IMR-90 (cell line): ENCODE measurements at regions not wholly inside any gene's neighbourhood (a gene's known extent, or its start where the extent isn't known, plus 50 kb on each side); places are given as distances from the start of the nearest gene placed in this dataset.

Experiments
- ATAC-seq: fragments of 200-7000 bp; cut with Tn5 transposase; 2 replicates; pipeline ENCODE4 v1.9.1; 2020; ENCODE audit warnings: low read depth, mild to moderate bottlenecking, moderate library complexity
- BruUV-seq: library from RNA; stranded (reverse); fragments of 400-500 nt; replicated peaks from 2 replicates; lab custom pipeline; 2021; lab: Mats Ljungman, UMichigan
- CTCF ChIA-PET: fragments of 300-600 bp; formaldehyde crosslinking; extraction: SDS; loops from one replicate; lab custom pipeline; 2021; ENCODE audit warnings: antibody characterized with exemption; lab: Yijun Ruan, JAX
- POLR2A ChIA-PET: fragments of 300-600 bp; sonication (Branson Sonifier 250); formaldehyde crosslinking; loops from one replicate; lab custom pipeline; 2022; ENCODE audit warnings: antibody characterized with exemption; ENCODE audit not compliant: unreplicated experiment; lab: Charles Lee
- DNase-seq: peaks from one replicate; pipeline ENCODE4 v3.0.0; 2013
- H2AFZ ChIP-seq: replicated peaks from 2 replicates; pipeline ENCODE3; 2013; ENCODE audit warnings: low read length, mild to moderate bottlenecking; ENCODE audit not compliant: poor library complexity
- H2AK5ac ChIP-seq: 2 replicates; pipeline ENCODE4 v1.6.1; 2013; ENCODE audit warnings: low read depth, low read length, inconsistent platforms
- H2AK9ac ChIP-seq: replicated peaks from 2 replicates; pipeline ENCODE3; 2013; ENCODE audit warnings: mild to moderate bottlenecking, low read depth, low read length, moderate library complexity; ENCODE audit not compliant: poor library complexity
- H2BK120ac ChIP-seq: 2 replicates; pipeline ENCODE4 v1.6.1; 2013; ENCODE audit warnings: low read depth, low read length, inconsistent platforms
- H2BK15ac ChIP-seq: 3 replicates; pipeline ENCODE4 v1.6.1; 2013; ENCODE audit warnings: low read depth, low read length, inconsistent platforms
- H2BK20ac ChIP-seq: 2 replicates; pipeline ENCODE4 v1.6.1; 2013; ENCODE audit warnings: low read depth, mild to moderate bottlenecking, inconsistent platforms, low read length, moderate library complexity
- H2BK5ac ChIP-seq: 2 replicates; pipeline ENCODE4 v1.6.1; 2013; ENCODE audit warnings: mild to moderate bottlenecking, low read depth, low read length, inconsistent platforms; ENCODE audit not compliant: poor library complexity, severe bottlenecking
- H3K14ac ChIP-seq: replicated peaks from 2 replicates; pipeline ENCODE4 v1.6.1; 2013; ENCODE audit warnings: low read depth, low read length, inconsistent platforms
- H3K18ac ChIP-seq: 2 replicates; pipeline ENCODE4 v1.6.1; 2013; ENCODE audit warnings: low read depth, low read length, control low read depth
- H3K23ac ChIP-seq: 2 replicates; pipeline ENCODE4 v1.6.1; 2013; ENCODE audit warnings: low read depth, low read length, inconsistent platforms
- H3K27ac ChIP-seq: 2 replicates; pipeline ENCODE4 v1.5.1; 2013; ENCODE audit warnings: mild to moderate bottlenecking, control low read depth, low read length; ENCODE audit not compliant: insufficient read depth
- H3K27me3 ChIP-seq: 2 replicates; pipeline ENCODE4 v1.6.1; 2013; ENCODE audit warnings: low read length; ENCODE audit not compliant: control insufficient read depth, insufficient read depth
- H3K36me3 ChIP-seq: 2 replicates; pipeline ENCODE4 v1.6.1; 2013; ENCODE audit warnings: low read length, mixed read lengths; ENCODE audit not compliant: control insufficient read depth, insufficient read depth
- H3K4ac ChIP-seq: 2 replicates; pipeline ENCODE4 v1.6.1; 2013; ENCODE audit warnings: low read depth, low read length, inconsistent platforms
- H3K4me1 ChIP-seq: 2 replicates; pipeline ENCODE4 v1.6.1; 2013; ENCODE audit warnings: low read length, mixed read lengths; ENCODE audit not compliant: control insufficient read depth, insufficient read depth
- H3K4me2 ChIP-seq: 2 replicates; pipeline ENCODE4 v1.6.1; 2013; ENCODE audit warnings: low read depth, mild to moderate bottlenecking, control low read depth, low read length, moderate library complexity
- H3K4me3 ChIP-seq: 2 replicates; pipeline ENCODE4 v1.5.1; 2013; ENCODE audit warnings: low read depth, mild to moderate bottlenecking, control low read depth, low read length, moderate library complexity; ENCODE audit not compliant: insufficient read depth
- H3K56ac ChIP-seq: 2 replicates; pipeline ENCODE4 v1.6.1; 2013; ENCODE audit warnings: low read length, inconsistent platforms; ENCODE audit not compliant: insufficient read depth; ENCODE audit errors: extremely low read depth
- H3K79me1 ChIP-seq, 2 experiments: 2 replicates each; pipeline ENCODE4 v1.6.1; 2013; ENCODE audit warnings: low read length in 2 of 2, inconsistent platforms in 1 of 2, low read depth in 1 of 2
- H3K9ac ChIP-seq: 2 replicates; pipeline ENCODE4 v1.6.1; 2013; ENCODE audit warnings: low read depth, low read length, control low read depth
- H3K9me1 ChIP-seq: 2 replicates; pipeline ENCODE4 v1.6.1; 2013; ENCODE audit warnings: low read length, inconsistent platforms; ENCODE audit not compliant: insufficient read depth
- H3K9me3 ChIP-seq: 2 replicates; pipeline ENCODE4 v1.6.1; 2013; ENCODE audit warnings: low read length; ENCODE audit not compliant: control insufficient read depth, insufficient read depth
- H4K20me1 ChIP-seq: 2 replicates; pipeline ENCODE4 v1.6.1; 2013; ENCODE audit warnings: low read length, inconsistent platforms; ENCODE audit not compliant: insufficient read depth
- H4K5ac ChIP-seq: 2 replicates; pipeline ENCODE4 v1.6.1; 2013; ENCODE audit warnings: mild to moderate bottlenecking, low read depth, low read length, control low read depth
- H4K8ac ChIP-seq, 2 experiments: 2 replicates each; pipeline ENCODE4 v1.6.1; 2013; ENCODE audit warnings: low read depth in 2 of 2, low read length in 2 of 2, control low read depth in 1 of 2, inconsistent platforms in 1 of 2
- H4K91ac ChIP-seq: 2 replicates; pipeline ENCODE4 v1.6.1; 2013; ENCODE audit warnings: low read depth, low read length, inconsistent platforms; ENCODE audit not compliant: insufficient read depth
- BHLHE40 ChIP-seq: fragments of 150-350 bp; IDR thresholded peaks from 2 replicates; pipeline ENCODE4 v1.6.1; 2016; ENCODE audit warnings: mild to moderate bottlenecking, low read depth, low read length
- CEBPB ChIP-seq: IDR thresholded peaks from 2 replicates; pipeline ENCODE4 v1.6.1; 2012; ENCODE audit warnings: low read depth, low read length, improper control_type of control experiment
- CHD1 ChIP-seq: IDR thresholded peaks from 2 replicates; pipeline ENCODE4 v1.6.1; 2012; ENCODE audit warnings: low read depth, low read length, improper control_type of control experiment
- CTCF ChIP-seq: conservative IDR thresholded peaks from 2 replicates; pipeline ENCODE4 v1.5.1; 2012; ENCODE audit warnings: mild to moderate bottlenecking, low read depth, low read length, improper control_type of control experiment
- MAZ ChIP-seq: IDR thresholded peaks from 2 replicates; pipeline ENCODE4 v1.6.1; 2012; ENCODE audit warnings: low read depth, mild to moderate bottlenecking, low read length, improper control_type of control experiment, moderate library complexity, borderline replicate concordance
- MXI1 ChIP-seq: IDR thresholded peaks from 2 replicates; pipeline ENCODE4 v1.6.1; 2012; ENCODE audit warnings: low read depth, mild to moderate bottlenecking, low read length, moderate library complexity, borderline replicate concordance
- NFE2L2 ChIP-seq: fragments of 150-350 bp; IDR thresholded peaks from 2 replicates; pipeline ENCODE4 v1.6.1; 2016; ENCODE audit warnings: low read depth, mild to moderate bottlenecking, low read length
- POLR2A ChIP-seq: IDR thresholded peaks from 2 replicates; pipeline ENCODE4 v1.6.1; 2012; ENCODE audit warnings: mild to moderate bottlenecking, low read depth, low read length
- SMC3 ChIP-seq: fragments of 150-350 bp; IDR thresholded peaks from 2 replicates; pipeline ENCODE4 v1.6.1; 2016; ENCODE audit warnings: low read depth, mild to moderate bottlenecking, antibody characterized with exemption, low read length, moderate library complexity
- WGBS, 2 experiments: methylation state at CpG; one replicate each; pipeline versions ENCODE4 v1.1.5 to v1.1.7; 2013; ENCODE audit warnings: missing lambda C conversion rate in 2 of 2; ENCODE audit not compliant: insufficient read length in 1 of 2; ENCODE audit errors: extremely low coverage in 2 of 2; 5-methylcytosine and 5-hydroxymethylcytosine counted together
- dilution Hi-C: fragments of 300-500 bp; cut with HindIII; formaldehyde crosslinking; loops from one replicate; pipeline ENCODE4 v1.14.3; 2018; ENCODE audit warnings: low sequenced_read_pairs; ENCODE audit not compliant: unreplicated experiment
- in situ Hi-C: fragments of 300-500 bp; cut with MboI; formaldehyde crosslinking; loops from 3 replicates; pipeline ENCODE4 v1.14.3; 2019; ENCODE audit warnings: low sequenced_read_pairs, inconsistent platforms, mixed read lengths
- intact Hi-C: fragments of 100-400 bp; cut with micrococcal nuclease; formaldehyde crosslinking; loops from 2 replicates; pipeline ENCODE4 v1.10.0; 2022

DNA sequence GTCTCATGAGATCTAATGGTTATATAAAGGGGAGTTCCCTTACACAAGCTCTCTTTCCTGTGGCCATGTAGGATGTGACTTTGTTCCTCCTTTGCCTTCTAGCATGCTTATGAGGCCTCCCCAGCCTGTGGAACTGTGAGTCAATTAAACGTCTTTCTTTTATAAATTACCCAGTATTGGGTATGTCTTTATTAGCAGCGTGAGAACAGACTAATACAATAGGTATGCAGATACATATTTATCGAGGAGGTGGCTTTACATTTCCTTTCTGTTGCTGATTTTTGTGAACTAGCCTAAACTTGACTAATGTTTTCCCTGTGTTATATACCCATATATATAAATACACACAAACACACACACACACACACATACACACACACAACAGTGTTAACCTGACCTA, 80.2 kb downstream of the VCX2 start:
- in situ Hi-C loops (no loop called here), dilution Hi-C loops (no loop called here), intact Hi-C loops (no loop called here)
- Histone ChIP-seq H3K27me3 (no peaks in the 10 kb centered on the region), H3K4me3 (no peak overlapping the region), H2AK5ac (no peak overlapping the region), H3K4ac (no peak overlapping the region), H3K56ac (no peak overlapping the region), H4K91ac (no peak overlapping the region), H2BK5ac (no peak overlapping the region), H2AK9ac (no peak overlapping the region), H3K79me1 (no peaks in the 10 kb centered on the region), H3K9me3 (0 out of 2 replicates have a peak, but pooled peaks cover 2% of the 10 kb centered on the region), H4K8ac (no peak overlapping the region), H3K27ac (no peak overlapping the region), H3K4me2 (no peak overlapping the region), H4K20me1 (no peaks in the 10 kb centered on the region), H3K4me1 (no peaks in the 10 kb centered on the region), H4K5ac (no peak overlapping the region), H2AFZ (no peak overlapping the region), H3K23ac (no peak overlapping the region), H3K18ac (no peak overlapping the region), H2BK15ac (no peak overlapping the region), H2BK20ac (no peak overlapping the region), H2BK120ac (no peak overlapping the region), H3K9ac (no peak overlapping the region), H3K36me3 (no peaks in the 10 kb centered on the region), H3K14ac (no peak overlapping the region), H3K9me1 (no peaks in the 10 kb centered on the region)
- ChIA-PET POLR2A (no interaction called here), CTCF (no interaction called here)
- DNase-seq (no peak), ATAC-seq (no peak)
- BruUV-seq: no TSS peak
- WGBS, 2 experiments: no CpG with 5 or more reads among the region's 3 CpGs
- TF ChIP-seq NFE2L2 (no peak), MAZ (no peak), SMC3 (no peak), POLR2A (no peak), CHD1 (no peak), CTCF (no peak), BHLHE40 (no peak), CEBPB (no peak), MXI1 (no peak)
